HT1080 (cell line): ENCODE measurements at regions not wholly inside any gene's neighbourhood (a gene's known extent, or its start where the extent isn't known, plus 50 kb on each side); places are given as distances from the start of the nearest gene placed in this dataset. TPM values are rescaled to one million over a fixed set of nuclear protein-coding genes. Genes with fewer than 3 reads are reported as not detected.

Experiments
- DNase-seq: peaks from one replicate; pipeline ENCODE4 v3.0.0-alpha.2; 2015; ENCODE audit warnings: low read depth
- small RNA-seq: library from RNA; depleted of rRNA; stranded (forward); fragments of <200 nt; gene quantifications from one replicate; pipeline ENCODE3, GENCODE V24; 2014

GRCh38 chr2:33670392-33670937, 71.4 kb upstream of the FAM98A start:
- peak; percentile 34 for DNase-seq

- no peak for DNase-seq
Observed at GRCh38 chr2:33666879-33667278, 67.8 kb upstream of the FAM98A start.

- DNase-seq: no peak
Observed at GRCh38 chr2:33665039-33665438, 65.9 kb upstream of the FAM98A start.

GRCh38 chr2:33660416-33661123, 61.5 kb upstream of the FAM98A start:
- DNase-seq: no peak

- no peak for DNase-seq
Observed at GRCh38 chr2:33655626-33656320, 56.7 kb upstream of the FAM98A start.

- DNase-seq: no peak
Observed at GRCh38 chr2:33652830-33653229, 53.7 kb upstream of the FAM98A start.

- DNase-seq: no peak
Observed at GRCh38 chr2:33650171-33650570, 51.1 kb upstream of the FAM98A start.

Small RNA genes lying in the stretch of these regions (small RNA-seq; reads per million reads assigned to genes)
- not detected for gene AC013442.1
- gene AC083939.1: not detected
- not detected for gene MIR548AD
- not detected for gene RNU6-1117P
